ENCODE measurements at regions not wholly inside any gene's neighbourhood (a gene's known extent, or its start where the extent isn't known, plus 50 kb on each side); places are given as distances from the start of the nearest gene placed in this dataset.
"Not testable (repeated sequence)": the region's sequence is repeated elsewhere in the genome, so short reads cannot be mapped to it uniquely, and the experiment has no call there.

GRCh38 chr2:175679231-175679630 is 322.8 kb downstream of the LNPK start:
- no peak for DNase-seq

GRCh38 chr2:175677880-175678279 is 324.2 kb downstream of the LNPK start:
- no peak for DNase-seq

GRCh38 chr2:175676813-175677212 is 325.3 kb downstream of the LNPK start:
- no peak for DNase-seq

- DNase-seq: not testable (repeated sequence)
Measured at GRCh38 chr2:175668804-175669203, 333.3 kb downstream of the LNPK start.

GRCh38 chr2:175662335-175662734 is 339.7 kb downstream of the LNPK start:
- DNase-seq: no peak

GRCh38 chr2:175648577-175649063 is 353.4 kb downstream of the LNPK start:
- no peak for DNase-seq

- no peak for DNase-seq
Measured at GRCh38 chr2:175647058-175647457, 355.0 kb downstream of the LNPK start.

- DNase-seq: no peak
Measured at GRCh38 chr2:175640655-175641054, 361.4 kb downstream of the LNPK start.

GRCh38 chr2:175633227-175633626 is 368.8 kb downstream of the LNPK start:
- no peak for DNase-seq

GRCh38 chr2:175631245-175631623 is 370.8 kb downstream of the LNPK start:
- DNase-seq: no peak

GRCh38 chr2:175630280-175631244 is 371.5 kb downstream of the LNPK start:
- DNase-seq: no peak

- no peak for DNase-seq
Measured at GRCh38 chr2:175628243-175628642, 373.8 kb downstream of the LNPK start.

GRCh38 chr2:175627405-175627804 is 374.7 kb downstream of the LNPK start:
- DNase-seq: no peak

GRCh38 chr2:175626796-175627195 is 375.3 kb downstream of the LNPK start:
- DNase-seq: no peak

- no peak for DNase-seq
Measured at GRCh38 chr2:175624785-175625184, 377.3 kb downstream of the LNPK start.

- no peak for DNase-seq
Measured at GRCh38 chr2:175624211-175624761, 377.8 kb downstream of the LNPK start.

- DNase-seq: no peak
Measured at GRCh38 chr2:175621821-175622220, 380.2 kb downstream of the LNPK start.

- DNase-seq: no peak
Measured at GRCh38 chr2:175620106-175620505, 382.0 kb downstream of the LNPK start.

- DNase-seq: no peak
Measured at GRCh38 chr2:175619179-175620045, 382.7 kb downstream of the LNPK start.

GRCh38 chr2:175612280-175612679 is 389.8 kb downstream of the LNPK start:
- DNase-seq: no peak

GRCh38 chr2:175606010-175606841 is 395.8 kb downstream of the LNPK start:
- DNase-seq: no peak

- DNase-seq: no peak
Measured at GRCh38 chr2:175605640-175606009, 396.4 kb downstream of the LNPK start.
